GM12864 (cell line): ENCODE measurements at regions not wholly inside any gene's neighbourhood (a gene's known extent, or its start where the extent isn't known, plus 50 kb on each side); places are given as distances from the start of the nearest gene placed in this dataset.

Experiments used
- DNase-seq: peaks from one replicate; pipeline ENCODE4 v3.0.0-alpha.2; 2011; ENCODE audit warnings: low read depth
- H3K4me3 ChIP-seq: 2 replicates; pipeline ENCODE4 v1.5.1; 2011; ENCODE audit warnings: mild to moderate bottlenecking, low read depth, low read length, control low read depth
- CTCF ChIP-seq: IDR thresholded peaks from 2 replicates; pipeline ENCODE4 v1.5.1; 2011; ENCODE audit warnings: low read depth, mild to moderate bottlenecking, moderate library complexity, low read length, control low read depth, inconsistent platforms; ENCODE audit errors: missing control alignments

GRCh38 chr14:97891515-97891914, 1094.3 kb downstream of the VRK1 start:
- DNase-seq, result no peak
- H3K4me3 ChIP-seq, result no peak overlapping the region
- TF ChIP-seq CTCF, result no peak

- no peak overlapping the region for H3K4me3 ChIP-seq
- no peak for DNase-seq
- TF ChIP-seq CTCF, result no peak
Measured at GRCh38 chr14:97894552-97894951, 1097.4 kb downstream of the VRK1 start.

GRCh38 chr14:97900196-97900854, 1103.1 kb downstream of the VRK1 start:
- H3K4me3 ChIP-seq, result no peak overlapping the region
- TF ChIP-seq CTCF, result no peak
- DNase-seq, result no peak

GRCh38 chr14:97902630-97903029, 1105.4 kb downstream of the VRK1 start:
- H3K4me3 ChIP-seq, result no peak overlapping the region
- DNase-seq, result no peak
- TF ChIP-seq CTCF, result no peak

GRCh38 chr14:97903821-97904220, 1106.6 kb downstream of the VRK1 start:
- H3K4me3 ChIP-seq, result no peak overlapping the region
- no peak for TF ChIP-seq CTCF
- no peak for DNase-seq

GRCh38 chr14:97912217-97912616, 1115.0 kb downstream of the VRK1 start:
- no peak for DNase-seq
- H3K4me3 ChIP-seq, result no peak overlapping the region
- no peak for TF ChIP-seq CTCF

GRCh38 chr14:97916100-97916499, 1118.9 kb downstream of the VRK1 start:
- no peak for TF ChIP-seq CTCF
- H3K4me3 ChIP-seq, result no peak overlapping the region
- no peak for DNase-seq
